Liver (tissue), 8 donors: ENCODE measurements at regions not wholly inside any gene's neighbourhood (a gene's known extent, or its start where the extent isn't known, plus 50 kb on each side); places are given as distances from the start of the nearest gene placed in this dataset.

Source experiments
- DNase-seq: peaks from one replicate; pipeline ENCODE4 v3.0.0-alpha.2; 2017; ENCODE audit warnings: low spot score
- H3K27ac ChIP-seq, 2 donors: one replicate each; pipeline ENCODE4 v1.7.0; 2013; ENCODE audit warnings: inconsistent platforms in 2 of 2, low read length in 2 of 2, control low read depth in 1 of 2, low read depth in 1 of 2, mild to moderate bottlenecking in 1 of 2
- H3K27me3 ChIP-seq, 4 donors: one replicate each; pipeline versions ENCODE4 v1.6.1 to v1.7.0; 2013; ENCODE audit warnings: low read length in 3 of 4, inconsistent platforms in 1 of 4, mild to moderate bottlenecking in 1 of 4, moderate library complexity in 1 of 4; ENCODE audit not compliant: control insufficient read depth in 4 of 4, insufficient read depth in 4 of 4
- H3K36me3 ChIP-seq, 4 donors: one replicate each; pipeline versions ENCODE4 v1.6.1 to v1.7.0; 2013; ENCODE audit warnings: low read length in 3 of 4, mild to moderate bottlenecking in 3 of 4, low read depth in 1 of 4, moderate library complexity in 1 of 4; ENCODE audit not compliant: control insufficient read depth in 4 of 4, insufficient read depth in 3 of 4
- H3K4me1 ChIP-seq, 4 donors: one replicate each; pipeline versions ENCODE4 v1.6.1 to v1.7.0; 2013; ENCODE audit warnings: low read length in 3 of 4, mild to moderate bottlenecking in 3 of 4, moderate library complexity in 1 of 4; ENCODE audit not compliant: control insufficient read depth in 4 of 4, insufficient read depth in 4 of 4
- H3K4me3 ChIP-seq, 3 donors: one replicate each; pipeline versions ENCODE4 v1.6.1 to v1.7.0; 2013; ENCODE audit warnings: low read length in 3 of 3, control low read depth in 1 of 3, low read depth in 1 of 3, mild to moderate bottlenecking in 1 of 3
- H3K9ac ChIP-seq, 2 donors: one replicate each; pipeline ENCODE4 v1.7.0; 2013; ENCODE audit warnings: low read length in 2 of 2, mild to moderate bottlenecking in 2 of 2, moderate library complexity in 2 of 2, control low read depth in 1 of 2, low read depth in 1 of 2
- H3K9me3 ChIP-seq, 4 donors: one replicate each; pipeline versions ENCODE4 v1.6.1 to v1.7.0; 2013; ENCODE audit warnings: low read length in 3 of 4; ENCODE audit not compliant: control insufficient read depth in 4 of 4
- CTCF ChIP-seq: fragments of 150-350 bp; IDR thresholded peaks from 2 replicates; pipeline ENCODE4 v1.5.1; 2017; ENCODE audit warnings: improper control_type of control experiment, low read depth, low read length; ENCODE audit not compliant: missing input control
- EGR1 ChIP-seq, 2 donors: IDR thresholded peaks; 2 replicates each; pipeline ENCODE4 v1.6.1; 2016 to 2018; ENCODE audit warnings: antibody characterized with exemption in 2 of 2, low read depth in 2 of 2
- FOXA2 ChIP-seq: IDR thresholded peaks from 2 replicates; pipeline ENCODE4 v1.6.1; 2016; ENCODE audit warnings: antibody characterized with exemption
- GABPA ChIP-seq, 2 donors: IDR thresholded peaks in 1 of 2; conservative IDR thresholded peaks in 1 of 2; 2 replicates each; pipeline ENCODE4 v1.6.1; 2016; ENCODE audit warnings: antibody characterized with exemption in 2 of 2, mild to moderate bottlenecking in 1 of 2, moderate library complexity in 1 of 2
- HNF4A ChIP-seq, 2 donors: conservative IDR thresholded peaks; 2 replicates each; pipeline ENCODE4 v1.6.1; 2016; ENCODE audit warnings: antibody characterized with exemption in 2 of 2, mild to moderate bottlenecking in 2 of 2
- HNF4G ChIP-seq: IDR thresholded peaks from 2 replicates; pipeline ENCODE4 v1.6.1; 2016; ENCODE audit warnings: antibody characterized with exemption
- JUND ChIP-seq, 2 donors: IDR thresholded peaks; 2 replicates each; pipeline ENCODE4 v1.6.1; 2016; ENCODE audit warnings: antibody characterized with exemption in 2 of 2
- MAX ChIP-seq: IDR thresholded peaks from 2 replicates; pipeline ENCODE4 v1.6.1; 2016; ENCODE audit warnings: antibody characterized with exemption
- NR2F2 ChIP-seq: IDR thresholded peaks from 2 replicates; pipeline ENCODE4 v1.6.1; 2016; ENCODE audit warnings: antibody characterized with exemption
- RAD21 ChIP-seq, 2 donors: IDR thresholded peaks; 2 replicates each; pipeline ENCODE4 v1.6.1; 2016; ENCODE audit warnings: antibody characterized with exemption in 2 of 2, mild to moderate bottlenecking in 2 of 2
- RXRA ChIP-seq, 2 donors: IDR thresholded peaks; 2 replicates each; pipeline ENCODE4 v1.6.1; 2017 to 2018; ENCODE audit warnings: antibody characterized with exemption in 2 of 2, mild to moderate bottlenecking in 1 of 2
- SP1 ChIP-seq: IDR thresholded peaks from 2 replicates; pipeline ENCODE4 v1.6.1; 2018; ENCODE audit warnings: antibody characterized with exemption, mild to moderate bottlenecking
- TAF1 ChIP-seq: conservative IDR thresholded peaks from 2 replicates; pipeline ENCODE4 v1.6.1; 2016; ENCODE audit warnings: antibody characterized with exemption, mild to moderate bottlenecking
- YY1 ChIP-seq: IDR thresholded peaks from 2 replicates; pipeline ENCODE4 v1.6.1; 2016; ENCODE audit warnings: antibody characterized with exemption, mild to moderate bottlenecking
- ZBTB33 ChIP-seq: IDR thresholded peaks from 2 replicates; pipeline ENCODE4 v1.6.1; 2016; ENCODE audit warnings: antibody characterized with exemption
- WGBS: extraction: QIAGEN DNeasy Blood & Tissue Kit; methylation state at CpG from one replicate; pipeline ENCODE4 v1.1.7; 2013; 5-methylcytosine and 5-hydroxymethylcytosine counted together
- TF ChIP-seq, protein P1 (sequence below): IDR thresholded peaks from 2 replicates; pipeline ENCODE4 v1.6.1; 2016; ENCODE audit warnings: antibody characterized with exemption
- donor health status: healthy.
- donor health status: healthy.
- donor health status: healthy.
- donor health status: healthy.
- donor health status: healthy.

GRCh38 chr1:218811497-218811896 is 362.2 kb upstream of the LYPLAL1 start:
- no peak for DNase-seq
- Histone ChIP-seq H3K27ac (no peak overlapping the region), H3K4me3 (no peak overlapping the region), H3K4me1 (no peaks in the 10 kb centered on the region), H3K9ac (no peak overlapping the region), H3K9me3 (no peaks in the 10 kb centered on the region), H3K27me3 (no peaks in the 10 kb centered on the region), H3K36me3 (no peaks in the 10 kb centered on the region)
- TF ChIP-seq GABPA (IDR thresholded peaks at IDR 0.05 in 1 of 2, conservative IDR thresholded peaks at IDR 0.05 in 1 of 2): no peak
- TF ChIP-seq YY1: no peak
- no peak for TF ChIP-seq FOXA2
- TF ChIP-seq, protein P1, sequence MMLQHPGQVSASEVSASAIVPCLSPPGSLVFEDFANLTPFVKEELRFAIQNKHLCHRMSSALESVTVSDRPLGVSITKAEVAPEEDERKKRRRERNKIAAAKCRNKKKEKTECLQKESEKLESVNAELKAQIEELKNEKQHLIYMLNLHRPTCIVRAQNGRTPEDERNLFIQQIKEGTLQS: no peak
- no peak for TF ChIP-seq ZBTB33
- no peak for TF ChIP-seq JUND (IDR thresholded peaks at IDR 0.05)
- no peak for TF ChIP-seq SP1
- no peak for TF ChIP-seq RAD21 (IDR thresholded peaks at IDR 0.05)
- TF ChIP-seq TAF1: no peak
- no peak for TF ChIP-seq HNF4G
- no peak for TF ChIP-seq EGR1 (IDR thresholded peaks at IDR 0.05; ENCODE audit: low read depth in 2 of 2)
- WGBS: 40% methylated on average over 1 of the region's 1 CpG

GRCh38 chr1:218812360-218812759 is 361.3 kb upstream of the LYPLAL1 start:
- no peak for TF ChIP-seq NR2F2
- no peak for TF ChIP-seq ZBTB33
- TF ChIP-seq MAX: no peak
- no peak for TF ChIP-seq TAF1
- no peak for TF ChIP-seq GABPA (IDR thresholded peaks at IDR 0.05 in 1 of 2, conservative IDR thresholded peaks at IDR 0.05 in 1 of 2)
- peak; percentile 12 to 16 for TF ChIP-seq HNF4A (conservative IDR thresholded peaks at IDR 0.05)
- no peak for TF ChIP-seq FOXA2
- H3K27ac ChIP-seq: no peak overlapping the region
- H3K4me3 ChIP-seq: no peak overlapping the region
- H3K4me1 ChIP-seq: no peaks in the 10 kb centered on the region
- no peaks in the 10 kb centered on the region for H3K9me3 ChIP-seq
- no peak for DNase-seq
- 49% methylated on average over 6 of the region's 6 CpGs for WGBS
- H3K36me3 ChIP-seq: no peaks in the 10 kb centered on the region
- no peak overlapping the region for H3K9ac ChIP-seq
- no peaks in the 10 kb centered on the region for H3K27me3 ChIP-seq

GRCh38 chr1:218813237-218813636 is 360.4 kb upstream of the LYPLAL1 start:
- no peak overlapping the region for H3K27ac ChIP-seq
- H3K4me1 ChIP-seq: no peaks in the 10 kb centered on the region
- H3K4me3 ChIP-seq: no peak overlapping the region
- H3K9me3 ChIP-seq: no peaks in the 10 kb centered on the region
- H3K9ac ChIP-seq: no peak overlapping the region
- no peaks in the 10 kb centered on the region for H3K27me3 ChIP-seq
- no peak for DNase-seq
- H3K36me3 ChIP-seq: no peaks in the 10 kb centered on the region
- WGBS: 89% methylated on average over 1 of the region's 1 CpG
- TF ChIP-seq YY1 (no peak), FOXA2 (no peak), TAF1 (no peak), RAD21 (IDR thresholded peaks at IDR 0.05) (no peak), CTCF (no peak), ZBTB33 (no peak), RXRA (IDR thresholded peaks at IDR 0.05) (no peak), NR2F2 (no peak)
